GM23248 (cell line): ENCODE measurements at regions not wholly inside any gene's neighbourhood (a gene's known extent, or its start where the extent isn't known, plus 50 kb on each side); places are given as distances from the start of the nearest gene placed in this dataset.
"Not testable (repeated sequence)": the region's sequence is repeated elsewhere in the genome, so short reads cannot be mapped to it uniquely, and the experiment has no call there.

Experiments
- DNase-seq: peaks from one replicate; pipeline ENCODE4 v3.0.0-alpha.2; 2015
- H2AFZ ChIP-seq: fragments of 200-600 bp; sonication (generic); 2 replicates; pipeline ENCODE4 v1.6.1; 2016; ENCODE audit warnings: antibody characterized with exemption
- H3F3A ChIP-seq: fragments of 200-600 bp; sonication (generic); 2 replicates; pipeline ENCODE4 v1.6.1; 2016; ENCODE audit warnings: mild to moderate bottlenecking, antibody characterized with exemption, mixed run types; ENCODE audit not compliant: insufficient read depth
- H3K27ac ChIP-seq: fragments of 200-600 bp; sonication (generic); 2 replicates; pipeline ENCODE4 v1.5.1; 2016; ENCODE audit warnings: mild to moderate bottlenecking
- H3K27me3 ChIP-seq: fragments of 200-600 bp; sonication (generic); replicated peaks from 2 replicates; pipeline ENCODE4 v1.6.1; 2016; ENCODE audit warnings: mild to moderate bottlenecking; ENCODE audit not compliant: insufficient read depth
- H3K36me3 ChIP-seq: fragments of 200-600 bp; sonication (generic); 2 replicates; pipeline ENCODE4 v1.6.1; 2016; ENCODE audit warnings: low read depth, mild to moderate bottlenecking
- H3K4me1 ChIP-seq: fragments of 200-600 bp; sonication (generic); 2 replicates; pipeline ENCODE4 v1.6.1; 2016; ENCODE audit warnings: mild to moderate bottlenecking; ENCODE audit not compliant: insufficient read depth
- H3K4me2 ChIP-seq: fragments of 200-600 bp; sonication (generic); one replicate; pipeline ENCODE4 v1.6.1; 2016; ENCODE audit warnings: mild to moderate bottlenecking; ENCODE audit not compliant: unreplicated experiment
- H3K4me3 ChIP-seq: fragments of 200-600 bp; sonication (generic); 2 replicates; pipeline ENCODE4 v1.5.1; 2016; ENCODE audit warnings: mild to moderate bottlenecking
- H3K79me2 ChIP-seq: fragments of 200-600 bp; sonication (generic); 2 replicates; pipeline ENCODE4 v1.6.1; 2016; ENCODE audit warnings: mild to moderate bottlenecking; ENCODE audit not compliant: insufficient read depth
- H3K9ac ChIP-seq: fragments of 200-600 bp; sonication (generic); 2 replicates; pipeline ENCODE4 v1.6.1; 2016; ENCODE audit warnings: mild to moderate bottlenecking
- H3K9me2 ChIP-seq: fragments of 200-600 bp; sonication (generic); 2 replicates; pipeline ENCODE4 v1.6.1; 2016; ENCODE audit warnings: mixed run types, mild to moderate bottlenecking, moderate library complexity; ENCODE audit not compliant: insufficient read depth
- H3K9me3 ChIP-seq: fragments of 200-600 bp; sonication (generic); one replicate; pipeline ENCODE4 v1.6.1; 2017; ENCODE audit warnings: low read depth
- H4K20me1 ChIP-seq: fragments of 200-600 bp; sonication (generic); 2 replicates; pipeline ENCODE4 v1.6.0; 2016; ENCODE audit not compliant: insufficient read depth
- EZH2 ChIP-seq: fragments of 200-600 bp; sonication (generic); IDR thresholded peaks from 2 replicates; pipeline ENCODE4 v1.6.1; 2018; ENCODE audit warnings: antibody characterized with exemption, mild to moderate bottlenecking; ENCODE audit not compliant: insufficient read depth, poor library complexity, severe bottlenecking
- EZH2phosphoT487 ChIP-seq: fragments of 200-600 bp; sonication (generic); IDR thresholded peaks from 2 replicates; pipeline ENCODE4 v1.6.1; 2018; ENCODE audit warnings: antibody characterized with exemption, moderate library complexity, mild to moderate bottlenecking, low read depth; ENCODE audit not compliant: insufficient read depth
- WGBS, 2 experiments: methylation state at CpG; one replicate each; pipeline ENCODE4 v1.1.6; 2015 to 2017; ENCODE audit warnings: low lambda C conversion rate in 2 of 2, low coverage in 1 of 2; ENCODE audit errors: missing lambda C conversion rate in 2 of 2; 5-methylcytosine and 5-hydroxymethylcytosine counted together
- in situ Hi-C: fragments of 300-500 bp; cut with MboI; formaldehyde crosslinking; loops from 2 replicates; pipeline ENCODE4 v1.15.0; 2020

GRCh38 chr7:20075440-20075839 lies 141.7 kb downstream of the MACC1 start:
- H3F3A ChIP-seq = peaks cover 13% of the 10 kb centered on the region; the same call in 1 of the 2 replicates
- H3K27ac ChIP-seq = no peak overlapping the region
- 91 to 93% methylated on average over 5 of the region's 5 CpGs for WGBS, 2 experiments
- peaks cover 20% of the 10 kb centered on the region for H3K4me1 ChIP-seq
- no peaks in the 10 kb centered on the region for H3K79me2 ChIP-seq
- H3K4me2 ChIP-seq = no peak overlapping the region
- no peak for TF ChIP-seq EZH2
- no peak for TF ChIP-seq EZH2phosphoT487
- no peak for DNase-seq
- no peaks in the 10 kb centered on the region for H3K9me3 ChIP-seq
- peaks cover 8% of the 10 kb centered on the region; the same call in 1 of the 2 replicates for H3K9me2 ChIP-seq
- no peak overlapping the region for H3K9ac ChIP-seq
- H3K27me3 ChIP-seq = no peaks in the 10 kb centered on the region
- no peaks in the 10 kb centered on the region for H4K20me1 ChIP-seq
- in situ Hi-C loops = no loop called here
- H2AFZ ChIP-seq = no peak overlapping the region
- no peaks in the 10 kb centered on the region for H3K36me3 ChIP-seq
- H3K4me3 ChIP-seq = no peak overlapping the region

DNA sequence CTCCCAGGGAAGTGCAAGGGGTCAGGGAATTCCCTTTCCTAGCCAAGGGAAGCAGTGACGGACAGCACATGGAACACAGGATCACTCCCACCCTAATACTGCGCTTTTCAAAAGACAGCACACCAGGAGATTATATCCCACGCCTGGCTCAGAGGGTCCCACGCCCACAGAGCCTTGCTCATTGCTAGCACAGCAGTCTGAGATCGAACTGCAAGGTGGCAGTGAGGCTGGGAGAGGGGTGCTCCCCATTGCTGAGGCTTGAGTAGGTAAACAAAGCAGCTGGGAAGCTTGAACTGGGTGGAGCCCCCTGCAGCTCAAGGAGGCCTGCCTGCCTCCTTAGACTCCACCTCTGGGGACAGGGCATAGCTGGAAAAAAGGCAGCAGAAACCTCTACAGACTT lies 149.2 kb downstream of the MACC1 start:
- H3K79me2 ChIP-seq, H3K27me3 ChIP-seq, H3K9me3 ChIP-seq, H4K20me1 ChIP-seq, H3K9me2 ChIP-seq, DNase-seq, H3K4me3 ChIP-seq, H3K27ac ChIP-seq, H3K36me3 ChIP-seq, in situ Hi-C loops, H2AFZ ChIP-seq, H3K4me2 ChIP-seq, H3K9ac ChIP-seq: not testable (repeated sequence)
- Histone ChIP-seq H3K4me1 (peaks cover 21% of the 10 kb centered on the region), H3F3A (peaks cover 23% of the 10 kb centered on the region)
- 74 to 79% methylated on average over 5 of the region's 5 CpGs for WGBS, 2 experiments

DNA sequence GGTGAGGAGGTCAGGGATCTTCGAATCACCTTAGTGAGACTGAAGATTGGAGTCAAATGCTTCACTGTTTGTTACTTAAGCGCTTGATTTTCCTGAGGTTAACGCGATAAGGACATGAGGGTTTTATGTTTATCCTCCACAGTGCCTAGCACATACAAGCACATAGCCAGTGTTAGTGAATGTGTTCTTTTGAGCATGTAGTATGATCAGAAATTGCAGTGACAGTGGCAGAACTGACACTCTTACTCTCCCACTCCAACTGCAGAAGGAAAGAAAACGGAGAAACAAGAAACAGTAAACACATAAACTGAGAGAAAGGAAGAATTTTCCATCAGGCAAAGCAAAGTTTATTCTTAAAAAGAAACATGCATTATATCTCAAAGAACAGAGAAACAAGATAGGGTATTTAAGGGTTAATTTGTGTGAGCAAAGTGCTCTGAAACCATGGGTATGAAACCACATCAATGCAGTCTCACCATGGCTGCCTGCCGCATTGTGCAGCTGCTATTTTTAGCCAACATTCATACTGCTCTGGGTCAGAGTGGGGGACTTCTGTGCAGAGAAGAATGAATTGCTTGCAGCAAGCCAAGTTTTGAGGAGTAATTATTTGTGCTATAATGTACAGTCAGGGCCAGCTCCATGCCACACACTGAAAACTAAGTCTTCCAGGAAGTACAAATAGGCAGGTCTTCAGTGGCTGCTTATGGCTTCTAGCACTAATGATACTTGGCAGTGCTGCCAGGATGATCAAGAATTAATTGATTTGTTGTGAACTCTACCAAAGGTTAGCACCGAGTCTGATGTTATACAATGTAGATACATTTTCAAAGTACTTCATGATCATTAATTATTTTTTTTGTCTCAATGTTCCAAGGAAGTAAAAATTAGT lies 152.0 kb downstream of the MACC1 start:
- TF ChIP-seq EZH2 = no peak
- WGBS, 2 experiments = 56 to 57% methylated on average over 7 of the region's 7 CpGs
- peak; percentile 81 for DNase-seq
- H3K4me1 ChIP-seq = peaks cover 21% of the 10 kb centered on the region
- no peaks in the 10 kb centered on the region for H4K20me1 ChIP-seq
- H2AFZ ChIP-seq = peak overlapping the region; percentile 57
- H3K27me3 ChIP-seq = no peaks in the 10 kb centered on the region
- in situ Hi-C loops = no loop called here
- H3K36me3 ChIP-seq = no peaks in the 10 kb centered on the region
- H3K79me2 ChIP-seq = no peaks in the 10 kb centered on the region
- no peaks in the 10 kb centered on the region for H3K9me2 ChIP-seq
- H3K27ac ChIP-seq = peak overlapping the region; percentile 50
- 0 out of 2 replicates have a peak overlapping the region, but pooled peaks have one; percentile 30 for H3K9ac ChIP-seq
- H3F3A ChIP-seq = peaks cover 23% of the 10 kb centered on the region
- peak overlapping the region; percentile 66 for H3K4me2 ChIP-seq
- H3K4me3 ChIP-seq = 0 out of 2 replicates have a peak overlapping the region, but pooled peaks have one; percentile 21
- H3K9me3 ChIP-seq = no peaks in the 10 kb centered on the region

GRCh38 chr7:20064181-20064970 lies 152.8 kb downstream of the MACC1 start:
- peak overlapping the region; percentile 66 for H3K4me2 ChIP-seq
- WGBS, 2 experiments = 38 to 42% methylated on average over 5 of the region's 5 CpGs

More at GRCh38 chr7:20064181-20064970, 152.8 kb downstream of the MACC1 start:
- DNase-seq = peak; percentile 66
- TF ChIP-seq EZH2 = no peak
- TF ChIP-seq EZH2phosphoT487 = no peak
- Histone ChIP-seq H4K20me1 (no peaks in the 10 kb centered on the region), H3K4me1 (peaks cover 21% of the 10 kb centered on the region), H3K4me3 (no peak overlapping the region), H3K27me3 (no peaks in the 10 kb centered on the region), H3K27ac (peak overlapping the region; percentile 50), H2AFZ (peak overlapping the region; percentile 57), H3K9me2 (no peaks in the 10 kb centered on the region), H3K36me3 (no peaks in the 10 kb centered on the region), H3F3A (peaks cover 23% of the 10 kb centered on the region), H3K9ac (no peak overlapping the region), H3K79me2 (no peaks in the 10 kb centered on the region), H3K9me3 (no peaks in the 10 kb centered on the region)
- in situ Hi-C loops = no loop called here
